ENCODE measurements at regions not wholly inside any gene's neighbourhood (a gene's known extent, or its start where the extent isn't known, plus 50 kb on each side); places are given as distances from the start of the nearest gene placed in this dataset.

GRCh38 chr2:186058614-186059013 lies 320.0 kb downstream of the FSIP2 start:
- no peak for TF ChIP-seq ZBTB43 (CRISPR knock-in tag; IDR thresholded peaks at IDR 0.05)
- CTCF ChIA-PET: interaction anchor here (0.7 kb wide), 2 partner anchors 197 to 320 kb away, joined by 3 to 4 read pairs; partner anchors contain the start of gene FSIP2
- DNase-seq (ENCODE audit: low spot score) (no peak), ATAC-seq (peak; percentile 87)
- Mint-ChIP-seq H3K9me3 (no peaks in the 10 kb centered on the region), H3K27me3 (ENCODE audit: low read depth) (no peaks in the 10 kb centered on the region), H3K4me1 (peaks cover 12% of the 10 kb centered on the region), H3K36me3 (no peaks in the 10 kb centered on the region), H3K4me3 (no peak overlapping the region), H3K27ac (peak overlapping the region; percentile 51; the same call in 1 of the 2 replicates)
- POLR2A ChIA-PET: no interaction called here

GRCh38 chr2:186059096-186059495 lies 320.5 kb downstream of the FSIP2 start:
- Mint-ChIP-seq H3K4me3 (no peak overlapping the region), H3K36me3 (no peaks in the 10 kb centered on the region), H3K9me3 (no peaks in the 10 kb centered on the region), H3K27me3 (ENCODE audit: low read depth) (no peaks in the 10 kb centered on the region), H3K4me1 (peaks cover 12% of the 10 kb centered on the region), H3K27ac (peak overlapping the region; percentile 51; the same call in 1 of the 2 replicates)
- TF ChIP-seq CDX4 (CRISPR knock-in tag; IDR thresholded peaks at IDR 0.05; ENCODE audit: borderline replicate concordance) (no peak), ZNF671 (CRISPR knock-in tag; IDR thresholded peaks at IDR 0.05) (no peak), FOXP1 (CRISPR knock-in tag; IDR thresholded peaks at IDR 0.05; ENCODE audit: borderline replicate concordance) (no peak), AR (CRISPR knock-in tag; IDR thresholded peaks at IDR 0.05) (no peak), ESRRA (CRISPR knock-in tag; IDR thresholded peaks at IDR 0.05; ENCODE audit: borderline replicate concordance) (no peak), RORB (CRISPR knock-in tag; IDR thresholded peaks at IDR 0.05) (no peak), MXD4 (CRISPR knock-in tag; IDR thresholded peaks at IDR 0.05; ENCODE audit: borderline replicate concordance) (no peak), CTCF (IDR thresholded peaks at IDR 0.05) (no peak)
- ATAC-seq (peak; percentile 24; the same call in 1 of the 2 replicates), DNase-seq (ENCODE audit: low spot score) (no peak)
- POLR2A ChIA-PET: no interaction called here
- CTCF ChIA-PET: interaction anchor here (0.7 kb wide), 1 partner anchor 320 kb away, joined by 3 read pairs; the partner anchor contains the start of gene FSIP2

- Mint-ChIP-seq H3K9me3 (no peaks in the 10 kb centered on the region), H3K27ac (peak overlapping the region; percentile 69; the same call in 1 of the 2 replicates), H3K27me3 (ENCODE audit: low read depth) (no peaks in the 10 kb centered on the region), H3K36me3 (no peaks in the 10 kb centered on the region), H3K4me3 (no peak overlapping the region), H3K4me1 (peaks cover 12% of the 10 kb centered on the region)
- ChIA-PET POLR2A (no interaction called here), CTCF (no interaction called here)
- DNase-seq (ENCODE audit: low spot score): no peak
- ATAC-seq: no peak
- no peak for TF ChIP-seq RELA (CRISPR knock-in tag; IDR thresholded peaks at IDR 0.05; ENCODE audit: borderline replicate concordance)
- TF ChIP-seq EMX1 (CRISPR knock-in tag; IDR thresholded peaks at IDR 0.05): no peak
- no peak for TF ChIP-seq PREB (CRISPR knock-in tag; IDR thresholded peaks at IDR 0.05; ENCODE audit: borderline replicate concordance)
- no peak for TF ChIP-seq MAX (CRISPR knock-in tag; IDR thresholded peaks at IDR 0.05)
- no peak for TF ChIP-seq PRDM15 (CRISPR knock-in tag; IDR thresholded peaks at IDR 0.05)
- no peak for TF ChIP-seq ATF3 (CRISPR knock-in tag; conservative IDR thresholded peaks at IDR 0.05)
- no peak for TF ChIP-seq ZNF671 (CRISPR knock-in tag; IDR thresholded peaks at IDR 0.05)
- TF ChIP-seq USF2 (CRISPR knock-in tag; IDR thresholded peaks at IDR 0.05): no peak
Observed at GRCh38 chr2:186060744-186061440, 322.3 kb downstream of the FSIP2 start.

All from WTC11 (cell line).